Astrocyte (in vitro differentiated cells and primary cell): ENCODE measurements at regions not wholly inside any gene's neighbourhood (a gene's known extent, or its start where the extent isn't known, plus 50 kb on each side); places are given as distances from the start of the nearest gene placed in this dataset.

Source experiments
- DNase-seq: peaks from one replicate; pipeline ENCODE4 v3.0.0-alpha.2; 2010; ENCODE audit warnings: low read depth
- FAIRE-seq: peaks from 2 replicates; lab custom pipeline; 2011; peaks lifted over from hg19 to GRCh38; lab: Jason Lieb, UNC
- H2AFZ ChIP-seq: 2 replicates; pipeline ENCODE4 v1.6.0; 2012; ENCODE audit warnings: low read depth, low read length, inconsistent platforms
- H3K27ac ChIP-seq: 2 replicates; pipeline ENCODE4 v1.5.1; 2011; ENCODE audit warnings: low read depth, low read length, inconsistent platforms
- H3K27me3 ChIP-seq: 2 replicates; pipeline ENCODE4 v1.6.0; 2011; ENCODE audit warnings: low read length, inconsistent platforms; ENCODE audit not compliant: insufficient read depth
- H3K36me3 ChIP-seq: 2 replicates; pipeline ENCODE4 v1.5.1; 2011; ENCODE audit warnings: low read length, inconsistent platforms; ENCODE audit not compliant: insufficient read depth
- H3K4me1 ChIP-seq: 2 replicates; pipeline ENCODE4 v1.5.1; 2011; ENCODE audit warnings: low read length, inconsistent platforms; ENCODE audit not compliant: insufficient read depth
- H3K4me2 ChIP-seq: 2 replicates; pipeline ENCODE4 v1.6.0; 2012; ENCODE audit warnings: low read length, inconsistent platforms
- H3K4me3 ChIP-seq: 2 replicates; pipeline ENCODE4 v1.5.1; 2011; ENCODE audit warnings: low read depth, mild to moderate bottlenecking, low read length, inconsistent platforms; ENCODE audit not compliant: insufficient read depth
- H3K79me2 ChIP-seq: 2 replicates; pipeline ENCODE4 v1.6.0; 2012; ENCODE audit warnings: mild to moderate bottlenecking, low read length, inconsistent platforms; ENCODE audit not compliant: insufficient read depth
- H3K9ac ChIP-seq: 2 replicates; pipeline ENCODE4 v1.6.0; 2012; ENCODE audit warnings: mild to moderate bottlenecking, low read length, inconsistent platforms
- H3K9me3 ChIP-seq: 2 replicates; pipeline ENCODE4 v1.5.1; 2012; ENCODE audit warnings: low read depth, mild to moderate bottlenecking, low read length, inconsistent platforms; ENCODE audit not compliant: insufficient read depth
- H4K20me1 ChIP-seq: 2 replicates; pipeline ENCODE4 v1.6.0; 2012; ENCODE audit warnings: low read length, inconsistent platforms; ENCODE audit not compliant: insufficient read depth
- H3K27ac Mint-ChIP-seq: one replicate; pipeline ENCODE4 v1.8.0; 2021; ENCODE audit warnings: mild to moderate bottlenecking, mixed read lengths; ENCODE audit not compliant: unreplicated experiment
- H3K27me3 Mint-ChIP-seq: one replicate; pipeline ENCODE4 v1.8.0; 2021; ENCODE audit warnings: low read depth, mixed read lengths; ENCODE audit not compliant: unreplicated experiment
- H3K36me3 Mint-ChIP-seq: one replicate; pipeline ENCODE4 v1.8.0; 2021; ENCODE audit warnings: low read depth, mixed read lengths; ENCODE audit not compliant: unreplicated experiment
- H3K4me1 Mint-ChIP-seq: one replicate; pipeline ENCODE4 v1.8.0; 2021; ENCODE audit warnings: low read depth, mixed read lengths; ENCODE audit not compliant: unreplicated experiment
- H3K4me3 Mint-ChIP-seq: one replicate; pipeline ENCODE4 v1.8.0; 2021; ENCODE audit warnings: mild to moderate bottlenecking, moderate library complexity, mixed read lengths; ENCODE audit not compliant: unreplicated experiment
- H3K9me3 Mint-ChIP-seq: one replicate; pipeline ENCODE4 v1.8.0; 2021; ENCODE audit warnings: mild to moderate bottlenecking, mixed read lengths; ENCODE audit not compliant: unreplicated experiment
- CTCF ChIP-seq: IDR thresholded peaks from 2 replicates; pipeline ENCODE4 v1.5.1; 2011; ENCODE audit warnings: low read depth, mild to moderate bottlenecking, inconsistent platforms, low read length, moderate library complexity; ENCODE audit not compliant: insufficient read depth
- EZH2 ChIP-seq: IDR thresholded peaks from 2 replicates; pipeline ENCODE4 v1.6.1; 2012; ENCODE audit warnings: mild to moderate bottlenecking, low read length, inconsistent platforms; ENCODE audit not compliant: insufficient read depth

GRCh38 chr17:77778636-77779489 lies 179.6 kb upstream of the TNRC6C start:
- peaks cover 56% of the 10 kb centered on the region for H3K27me3 Mint-ChIP-seq
- H3K27ac Mint-ChIP-seq: no peak overlapping the region
- Histone ChIP-seq H3K4me1 (peaks cover 11% of the 10 kb centered on the region), H3K36me3 (no peaks in the 10 kb centered on the region), H3K4me2 (peak overlapping the region; percentile 48), H3K9me3 (no peaks in the 10 kb centered on the region), H3K9ac (no peak overlapping the region), H4K20me1 (no peaks in the 10 kb centered on the region), H3K4me3 (no peak overlapping the region), H3K79me2 (no peaks in the 10 kb centered on the region), H3K27me3 (peaks cover 14% of the 10 kb centered on the region), H3K27ac (no peak overlapping the region), H2AFZ (peak overlapping the region; percentile 34)
- no peaks in the 10 kb centered on the region for H3K36me3 Mint-ChIP-seq
- no peak for FAIRE-seq
- H3K9me3 Mint-ChIP-seq: peaks cover 5% of the 10 kb centered on the region
- peak; percentile 2 for DNase-seq
- H3K4me1 Mint-ChIP-seq: peaks cover 4% of the 10 kb centered on the region
- TF ChIP-seq CTCF: no peak
- no peak overlapping the region for H3K4me3 Mint-ChIP-seq

- no peak overlapping the region for H3K27ac ChIP-seq
- H2AFZ ChIP-seq: no peak overlapping the region
- H3K4me3 ChIP-seq: no peak overlapping the region
- H4K20me1 ChIP-seq: no peaks in the 10 kb centered on the region
- FAIRE-seq (no peak), DNase-seq (peak; percentile 36)
- no peaks in the 10 kb centered on the region for H3K36me3 Mint-ChIP-seq
- H3K36me3 ChIP-seq: no peaks in the 10 kb centered on the region
- no peaks in the 10 kb centered on the region for H3K79me2 ChIP-seq
- peaks cover 4% of the 10 kb centered on the region for H3K4me1 Mint-ChIP-seq
- no peak overlapping the region for H3K9ac ChIP-seq
- H3K27me3 Mint-ChIP-seq: peaks cover 57% of the 10 kb centered on the region
- H3K4me3 Mint-ChIP-seq: no peak overlapping the region
- peaks cover 14% of the 10 kb centered on the region for H3K27me3 ChIP-seq
- H3K4me2 ChIP-seq: peak overlapping the region; percentile 48
- TF ChIP-seq EZH2 (no peak), CTCF (no peak)
- H3K27ac Mint-ChIP-seq: peak overlapping the region; percentile 53
- H3K9me3 Mint-ChIP-seq: peaks cover 8% of the 10 kb centered on the region
- H3K9me3 ChIP-seq: no peaks in the 10 kb centered on the region
- H3K4me1 ChIP-seq: peaks cover 11% of the 10 kb centered on the region
Observed at GRCh38 chr17:77779711-77780539, 178.6 kb upstream of the TNRC6C start.
